Sigmoid colon (tissue), 6 donors: ENCODE measurements at regions not wholly inside any gene's neighbourhood (a gene's known extent, or its start where the extent isn't known, plus 50 kb on each side); places are given as distances from the start of the nearest gene placed in this dataset.

Source experiments
- DNase-seq: peaks from one replicate; pipeline ENCODE4 v3.0.0-alpha.2; 2019
- H3K27ac ChIP-seq, 4 donors: fragments of 200-600 bp; sonication (generic); one replicate each; pipeline ENCODE4 v1.5.1; 2016 to 2019; ENCODE audit warnings: mild to moderate bottlenecking in 1 of 4
- H3K27me3 ChIP-seq, 3 donors: fragments of 200-600 bp; sonication (generic); one replicate each; pipeline ENCODE4 v1.5.1; 2019; ENCODE audit warnings: mild to moderate bottlenecking in 1 of 3
- H3K36me3 ChIP-seq, 4 donors: fragments of 200-600 bp; sonication (generic); one replicate each; pipeline ENCODE4 v1.5.1; 2016 to 2019
- H3K4me1 ChIP-seq, 4 donors: fragments of 200-600 bp; sonication (generic); one replicate each; pipeline ENCODE4 v1.5.1; 2017 to 2019
- H3K4me3 ChIP-seq, 4 donors: fragments of 200-600 bp; sonication (generic); one replicate each; pipeline ENCODE4 v1.5.1; 2017 to 2019; ENCODE audit warnings: mild to moderate bottlenecking in 2 of 4, moderate library complexity in 1 of 4
- H3K9me3 ChIP-seq, 4 donors: fragments of 200-600 bp in 3 of 4; sonication (generic) in 3 of 4; one replicate each; pipeline versions ENCODE4 v1.5.1 to v1.6.1; 2013 to 2019
- EP300 ChIP-seq, 4 donors: sonication (generic); formaldehyde crosslinking; IDR thresholded peaks; one replicate each; pipeline ENCODE4 v1.6.1; 2017; ENCODE audit warnings: antibody characterized with exemption in 4 of 4
- POLR2A ChIP-seq, 2 donors: fragments of 450-650 bp; IDR thresholded peaks; one replicate each; pipeline ENCODE4 v1.6.1; 2016; ENCODE audit warnings: antibody characterized with exemption in 2 of 2, mild to moderate bottlenecking in 2 of 2, moderate library complexity in 2 of 2
- POLR2AphosphoS5 ChIP-seq, 4 donors: sonication (generic); formaldehyde crosslinking; IDR thresholded peaks; one replicate each; pipeline ENCODE4 v1.6.1; 2017; ENCODE audit warnings: antibody characterized with exemption in 4 of 4
- WGBS, 2 donors: extraction: QIAGEN DNeasy Blood & Tissue Kit; methylation state at CpG; one replicate each; pipeline ENCODE4 v1.1.7; 2013; 5-methylcytosine and 5-hydroxymethylcytosine counted together
- intact Hi-C: fragments of 100-400 bp; cut with DNase I; formaldehyde crosslinking; loops from one replicate; pipeline ENCODE4 v1.15.1; 2023
- TF ChIP-seq, protein P1 (sequence below), 4 experiments: fragments of 450-650 bp in 3 of 4; fragments of 200-600 bp in 1 of 4; IDR thresholded peaks; one replicate each; pipeline ENCODE4 v1.5.1; 2016 to 2019; ENCODE audit warnings: antibody characterized with exemption in 4 of 4, mild to moderate bottlenecking in 3 of 4, moderate library complexity in 2 of 4
- donor health status: healthy with polysubstance abuse.
- donor health status: healthy.

DNA sequence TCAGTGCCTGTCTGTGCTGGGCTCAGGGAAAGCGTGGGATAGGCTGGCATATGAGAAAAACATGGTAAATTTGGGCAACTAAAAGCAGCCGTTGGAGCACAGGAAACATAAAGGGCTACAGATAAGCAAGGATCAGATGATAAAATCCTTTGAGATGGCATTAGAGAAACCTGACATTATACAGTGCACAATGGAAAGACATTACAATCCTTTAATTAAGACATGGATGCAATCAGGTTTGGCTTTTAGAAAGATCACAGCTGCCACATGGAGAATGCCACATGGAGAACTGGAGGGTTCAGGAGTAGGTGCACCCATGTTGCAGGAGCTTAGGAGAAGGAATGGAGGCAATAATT is 117.3 kb downstream of the CDC42EP3 start:
- H3K27ac ChIP-seq: no peak overlapping the region
- H3K36me3 ChIP-seq: no peaks in the 10 kb centered on the region
- no peaks in the 10 kb centered on the region for H3K27me3 ChIP-seq
- TF ChIP-seq, protein P1, sequence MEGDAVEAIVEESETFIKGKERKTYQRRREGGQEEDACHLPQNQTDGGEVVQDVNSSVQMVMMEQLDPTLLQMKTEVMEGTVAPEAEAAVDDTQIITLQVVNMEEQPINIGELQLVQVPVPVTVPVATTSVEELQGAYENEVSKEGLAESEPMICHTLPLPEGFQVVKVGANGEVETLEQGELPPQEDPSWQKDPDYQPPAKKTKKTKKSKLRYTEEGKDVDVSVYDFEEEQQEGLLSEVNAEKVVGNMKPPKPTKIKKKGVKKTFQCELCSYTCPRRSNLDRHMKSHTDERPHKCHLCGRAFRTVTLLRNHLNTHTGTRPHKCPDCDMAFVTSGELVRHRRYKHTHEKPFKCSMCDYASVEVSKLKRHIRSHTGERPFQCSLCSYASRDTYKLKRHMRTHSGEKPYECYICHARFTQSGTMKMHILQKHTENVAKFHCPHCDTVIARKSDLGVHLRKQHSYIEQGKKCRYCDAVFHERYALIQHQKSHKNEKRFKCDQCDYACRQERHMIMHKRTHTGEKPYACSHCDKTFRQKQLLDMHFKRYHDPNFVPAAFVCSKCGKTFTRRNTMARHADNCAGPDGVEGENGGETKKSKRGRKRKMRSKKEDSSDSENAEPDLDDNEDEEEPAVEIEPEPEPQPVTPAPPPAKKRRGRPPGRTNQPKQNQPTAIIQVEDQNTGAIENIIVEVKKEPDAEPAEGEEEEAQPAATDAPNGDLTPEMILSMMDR (IDR thresholded peaks at IDR 0.05): no peak
- TF ChIP-seq POLR2AphosphoS5 (IDR thresholded peaks at IDR 0.05) (no peak), EP300 (IDR thresholded peaks at IDR 0.05) (no peak), POLR2A (IDR thresholded peaks at IDR 0.05) (no peak)
- WGBS, 2 donors: 71 to 83% methylated on average over 2 of the region's 2 CpGs
- no peak overlapping the region for H3K4me3 ChIP-seq
- no peaks in the 10 kb centered on the region for H3K4me1 ChIP-seq
- intact Hi-C loops: no loop called here
- no peak for DNase-seq
- H3K9me3 ChIP-seq: no peaks in the 10 kb centered on the region

DNA sequence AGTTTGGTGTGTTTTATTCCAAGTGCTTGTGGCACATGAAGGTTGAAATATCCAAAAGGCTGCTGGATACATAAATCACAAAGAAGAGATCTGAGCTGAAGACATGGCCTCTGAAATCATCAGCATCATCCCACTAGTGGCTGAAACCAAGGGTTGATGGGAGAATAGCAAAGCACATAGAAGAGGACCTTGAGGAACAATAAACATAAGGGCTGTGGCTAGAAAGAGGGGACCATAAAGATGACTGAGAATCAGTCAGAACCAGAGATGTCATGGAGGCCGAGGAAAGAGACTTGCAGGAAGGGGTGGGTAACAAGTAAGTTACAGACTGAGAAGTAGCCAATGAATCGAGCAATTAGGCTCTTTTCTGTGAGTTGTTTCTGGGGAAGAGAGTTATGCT is 116.8 kb downstream of the CDC42EP3 start:
- no peaks in the 10 kb centered on the region for H3K27me3 ChIP-seq
- 93% methylated on average over 2 of the region's 2 CpGs for WGBS, 2 donors
- H3K4me3 ChIP-seq: no peak overlapping the region
- TF ChIP-seq POLR2AphosphoS5 (IDR thresholded peaks at IDR 0.05) (no peak), POLR2A (IDR thresholded peaks at IDR 0.05) (no peak), EP300 (IDR thresholded peaks at IDR 0.05) (no peak)
- TF ChIP-seq, protein P1 (IDR thresholded peaks at IDR 0.05): no peak
- no peak overlapping the region for H3K27ac ChIP-seq
- no peaks in the 10 kb centered on the region for H3K9me3 ChIP-seq
- H3K36me3 ChIP-seq: no peaks in the 10 kb centered on the region
- no peak for DNase-seq
- intact Hi-C loops: no loop called here
- H3K4me1 ChIP-seq: no peaks in the 10 kb centered on the region

DNA sequence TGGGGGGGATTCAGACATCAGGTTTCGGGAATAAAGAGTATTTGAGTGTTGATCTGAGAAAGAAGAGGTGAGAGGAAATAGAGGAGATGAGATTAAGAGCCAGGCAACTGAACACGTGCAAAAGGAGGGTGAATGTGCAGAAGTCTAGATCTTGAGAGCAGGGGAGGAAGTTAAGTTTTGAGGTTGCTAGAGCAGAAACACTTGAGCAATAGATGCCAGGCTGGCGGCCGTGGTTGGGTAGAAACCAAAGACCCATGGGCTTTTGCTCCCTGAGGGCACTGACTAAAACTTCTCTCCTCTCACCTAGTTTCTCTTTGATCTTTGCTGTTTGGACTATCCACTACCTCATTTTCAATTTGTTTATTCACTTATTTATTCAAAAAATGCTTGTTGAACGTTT is 116.0 kb downstream of the CDC42EP3 start:
- 60 to 86% methylated on average over 5 of the region's 5 CpGs for WGBS, 2 donors
- H3K4me3 ChIP-seq: no peak overlapping the region
- DNase-seq: no peak
- H3K9me3 ChIP-seq: no peaks in the 10 kb centered on the region
- no peaks in the 10 kb centered on the region for H3K27me3 ChIP-seq
- TF ChIP-seq EP300 (IDR thresholded peaks at IDR 0.05) (no peak), POLR2AphosphoS5 (IDR thresholded peaks at IDR 0.05) (no peak), POLR2A (IDR thresholded peaks at IDR 0.05) (no peak)
- TF ChIP-seq, protein P1 (IDR thresholded peaks at IDR 0.05): no peak
- no peaks in the 10 kb centered on the region for H3K36me3 ChIP-seq
- intact Hi-C loops: no loop called here
- H3K4me1 ChIP-seq: no peaks in the 10 kb centered on the region
- H3K27ac ChIP-seq: no peak overlapping the region

DNA sequence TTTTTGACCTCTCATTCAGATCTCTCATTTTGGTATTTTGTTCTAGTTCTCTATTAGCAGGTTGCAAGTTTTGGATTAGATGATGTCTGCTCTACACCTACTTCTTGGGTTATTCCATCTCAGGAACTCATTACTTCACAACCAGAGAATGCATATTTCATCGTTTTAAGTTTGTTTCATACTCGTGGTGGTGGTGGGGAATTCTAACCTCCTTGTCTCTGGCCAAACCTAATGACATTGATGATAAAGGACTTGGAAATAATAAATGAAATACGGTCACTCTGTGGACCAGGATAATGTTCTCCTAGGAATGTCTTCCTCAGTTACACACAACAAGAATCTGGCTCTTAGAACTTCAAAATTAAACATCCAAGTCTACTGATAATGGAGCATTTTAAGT is 115.2 kb downstream of the CDC42EP3 start:
- no peaks in the 10 kb centered on the region for H3K9me3 ChIP-seq
- TF ChIP-seq EP300 (IDR thresholded peaks at IDR 0.05) (no peak), POLR2AphosphoS5 (IDR thresholded peaks at IDR 0.05) (no peak), POLR2A (IDR thresholded peaks at IDR 0.05) (no peak)
- TF ChIP-seq, protein P1 (IDR thresholded peaks at IDR 0.05): no peak
- peaks cover 0 to 5% (median 0%) of the 10 kb centered on the region in 4 donors for H3K4me1 ChIP-seq
- H3K36me3 ChIP-seq: no peaks in the 10 kb centered on the region
- intact Hi-C loops: no loop called here
- no peak overlapping the region for H3K27ac ChIP-seq
- no peak for DNase-seq
- 88 to 91% methylated on average over 3 of the region's 3 CpGs for WGBS, 2 donors
- no peaks in the 10 kb centered on the region for H3K27me3 ChIP-seq
- no peak overlapping the region for H3K4me3 ChIP-seq

DNA sequence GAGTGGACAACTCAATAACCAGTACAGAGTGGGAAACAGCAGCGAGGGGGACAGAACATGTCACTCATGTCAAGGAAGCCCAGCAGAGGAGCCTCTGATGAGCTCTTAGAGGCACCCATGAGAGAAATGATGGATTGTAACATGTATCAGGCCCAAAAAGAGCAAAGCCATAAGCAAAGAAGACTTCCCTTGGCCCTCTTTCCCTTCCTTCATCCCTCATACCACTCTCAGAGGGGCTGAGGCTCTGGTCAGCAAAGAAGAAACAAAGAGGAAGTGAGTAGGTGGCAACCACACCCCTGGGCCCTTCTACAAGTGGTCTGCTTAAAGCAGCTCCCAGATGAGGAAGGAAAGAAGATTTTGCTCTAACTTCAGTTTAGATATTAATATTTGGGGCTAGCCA is 112.8 kb downstream of the CDC42EP3 start:
- DNase-seq: no peak
- Histone ChIP-seq H3K27ac (no peak overlapping the region), H3K9me3 (no peaks in the 10 kb centered on the region), H3K4me1 (peaks cover 0 to 18% (median 0%) of the 10 kb centered on the region in 4 donors), H3K36me3 (no peaks in the 10 kb centered on the region), H3K4me3 (no peak overlapping the region), H3K27me3 (no peaks in the 10 kb centered on the region)
- WGBS, 2 donors: 91 to 92% methylated on average over 1 of the region's 1 CpG
- intact Hi-C loops: no loop called here
- no peak for TF ChIP-seq POLR2AphosphoS5 (IDR thresholded peaks at IDR 0.05)
- TF ChIP-seq EP300 (IDR thresholded peaks at IDR 0.05): no peak
- TF ChIP-seq, protein P1 (IDR thresholded peaks at IDR 0.05): no peak
- TF ChIP-seq POLR2A (IDR thresholded peaks at IDR 0.05): no peak
